ENCODE measurements at regions not wholly inside any gene's neighbourhood (a gene's known extent, or its start where the extent isn't known, plus 50 kb on each side); places are given as distances from the start of the nearest gene placed in this dataset.

GRCh38 chr12:81809113-81809777, 50.1 kb upstream of the PPFIA2 start:
- DNase-seq, result no peak
